RPMI8226 (cell line): ENCODE measurements at regions not wholly inside any gene's neighbourhood (a gene's known extent, or its start where the extent isn't known, plus 50 kb on each side); places are given as distances from the start of the nearest gene placed in this dataset.
"Not testable (repeated sequence)": the region's sequence is repeated elsewhere in the genome, so short reads cannot be mapped to it uniquely, and the experiment has no call there.

Experiments used
- DNase-seq: peaks from one replicate; pipeline ENCODE4 v3.0.0-alpha.2; 2015

DNA sequence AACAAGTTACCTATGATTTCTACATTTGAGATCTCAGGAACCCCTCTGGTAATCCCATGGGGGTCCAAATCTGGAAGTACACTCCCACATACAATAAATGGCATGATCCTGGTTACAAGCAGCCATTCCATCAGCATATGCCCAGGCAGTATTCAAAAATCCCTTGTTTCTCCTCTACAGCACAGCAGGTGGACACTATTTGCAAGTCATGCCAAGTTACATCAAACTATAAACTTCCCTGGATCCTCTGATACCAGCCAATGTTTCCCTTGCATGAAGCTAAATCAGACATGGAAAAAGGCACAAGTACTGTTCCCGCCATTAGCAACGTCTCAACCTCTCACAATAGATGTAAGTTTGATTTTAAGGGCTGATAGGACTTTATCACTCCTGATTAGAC is 134.5 kb upstream of the PRSS16 start:
- DNase-seq, result no peak

DNA sequence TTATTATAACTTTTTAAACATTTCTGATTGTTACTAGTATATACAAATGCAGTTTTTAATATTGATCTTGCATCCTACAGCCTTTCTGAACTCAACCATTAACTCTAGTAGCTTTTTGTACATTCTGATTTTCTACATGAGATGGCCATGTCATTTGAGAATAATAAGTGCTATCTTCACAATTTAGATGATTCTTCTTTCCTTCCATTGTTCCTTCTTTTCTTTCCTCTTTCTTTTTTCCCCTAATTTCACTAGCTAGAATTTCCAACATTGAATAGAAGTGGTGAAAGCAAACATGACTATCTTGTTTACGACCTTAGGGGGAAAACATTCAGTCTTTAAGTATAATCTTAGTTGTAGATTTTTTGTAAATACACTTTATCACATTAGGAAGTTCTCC is 128.2 kb upstream of the PRSS16 start:
- no peak for DNase-seq

DNA sequence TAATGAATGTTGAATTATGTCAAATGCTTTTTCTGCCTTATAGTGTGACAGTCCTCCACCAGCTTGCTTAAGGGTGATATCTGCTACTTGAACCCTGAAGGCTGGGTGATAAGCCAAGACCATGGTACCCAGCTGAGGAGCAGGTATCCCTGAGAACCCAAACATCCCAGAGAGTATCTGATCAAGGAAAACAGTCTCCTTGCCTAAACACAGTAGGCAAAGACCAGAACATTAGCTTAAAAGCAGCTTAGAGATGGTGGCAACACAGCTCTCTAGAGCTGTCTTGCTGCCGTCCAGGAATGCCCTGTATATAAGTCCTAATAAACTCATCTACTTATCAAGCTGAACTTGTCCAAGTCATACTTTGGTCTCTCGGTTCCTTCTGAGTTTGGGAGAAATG is 127.7 kb upstream of the PRSS16 start:
- DNase-seq, result no peak

DNA sequence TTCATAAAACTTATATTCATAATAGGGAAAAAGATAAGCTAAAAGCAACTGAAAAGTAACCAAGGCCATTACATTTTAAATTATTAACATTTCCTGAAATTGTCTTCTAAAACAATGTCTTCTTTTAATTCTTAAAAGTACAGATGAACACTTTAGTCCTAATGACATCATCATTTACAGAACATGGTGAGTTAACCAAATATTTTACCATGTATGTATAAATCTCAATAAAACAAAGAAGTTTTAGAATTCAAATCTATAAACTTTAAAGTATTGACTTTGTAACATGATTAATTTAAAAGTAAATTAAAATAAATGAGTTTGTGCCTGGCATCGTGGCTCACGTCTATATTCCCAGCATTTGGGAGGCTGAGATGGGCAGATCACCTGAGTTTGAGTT is 125.9 kb upstream of the PRSS16 start:
- DNase-seq, result no peak

DNA sequence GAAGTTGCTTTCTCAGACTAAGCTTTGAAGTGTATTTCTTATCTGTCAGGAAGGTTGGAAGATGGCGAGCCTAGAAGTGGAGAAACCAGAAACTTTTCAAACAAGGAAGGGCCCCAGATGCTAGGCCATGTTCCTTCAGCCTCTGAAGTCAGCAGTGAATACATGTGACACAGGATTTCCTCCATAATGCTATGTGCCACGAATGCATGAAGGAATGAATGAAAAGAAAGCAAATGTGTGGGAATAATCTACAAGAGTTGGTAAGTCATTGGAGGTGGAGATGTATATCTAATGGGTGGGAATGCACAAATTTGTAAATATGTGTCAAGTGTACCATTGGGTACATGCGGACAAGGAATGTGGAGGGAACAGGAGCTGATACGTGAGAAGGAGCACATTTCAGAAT is 123.2 kb upstream of the PRSS16 start:
- no peak for DNase-seq

DNA sequence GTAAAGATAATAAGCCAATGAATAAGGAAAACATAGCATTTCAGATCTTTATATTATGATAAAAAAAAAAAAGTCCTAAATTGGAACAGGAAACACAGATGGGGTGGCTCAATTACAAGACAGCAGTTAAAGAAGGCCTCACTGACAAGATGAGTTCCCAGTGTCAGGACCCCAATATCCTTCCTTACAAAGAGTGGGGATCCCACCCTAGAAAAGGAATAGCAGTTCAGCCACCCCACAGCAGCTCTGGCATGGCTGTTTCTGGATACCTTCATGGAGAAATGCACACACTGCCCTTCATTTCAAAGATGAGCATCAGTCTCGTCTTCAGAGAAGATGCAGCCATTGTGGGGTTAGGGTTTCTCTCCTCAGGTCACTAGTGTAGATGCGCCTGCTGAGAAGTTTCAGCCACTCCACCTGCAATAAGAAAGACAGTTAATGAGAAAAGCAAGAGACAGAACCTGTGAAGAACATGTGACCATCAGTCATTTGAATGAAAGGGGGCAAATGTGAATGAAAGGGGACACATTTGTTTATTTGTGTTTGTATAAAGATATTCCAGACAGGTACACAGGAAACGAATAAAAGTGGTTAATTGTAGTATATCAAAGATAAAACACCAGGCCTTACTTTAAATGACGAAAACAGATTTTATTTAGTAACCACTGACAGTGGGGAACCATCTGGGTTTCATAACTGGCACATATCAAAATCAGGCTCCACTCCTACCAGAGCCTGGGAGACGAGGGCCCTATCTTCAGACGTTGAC is 121.3 kb upstream of the PRSS16 start:
- DNase-seq, result no peak

DNA sequence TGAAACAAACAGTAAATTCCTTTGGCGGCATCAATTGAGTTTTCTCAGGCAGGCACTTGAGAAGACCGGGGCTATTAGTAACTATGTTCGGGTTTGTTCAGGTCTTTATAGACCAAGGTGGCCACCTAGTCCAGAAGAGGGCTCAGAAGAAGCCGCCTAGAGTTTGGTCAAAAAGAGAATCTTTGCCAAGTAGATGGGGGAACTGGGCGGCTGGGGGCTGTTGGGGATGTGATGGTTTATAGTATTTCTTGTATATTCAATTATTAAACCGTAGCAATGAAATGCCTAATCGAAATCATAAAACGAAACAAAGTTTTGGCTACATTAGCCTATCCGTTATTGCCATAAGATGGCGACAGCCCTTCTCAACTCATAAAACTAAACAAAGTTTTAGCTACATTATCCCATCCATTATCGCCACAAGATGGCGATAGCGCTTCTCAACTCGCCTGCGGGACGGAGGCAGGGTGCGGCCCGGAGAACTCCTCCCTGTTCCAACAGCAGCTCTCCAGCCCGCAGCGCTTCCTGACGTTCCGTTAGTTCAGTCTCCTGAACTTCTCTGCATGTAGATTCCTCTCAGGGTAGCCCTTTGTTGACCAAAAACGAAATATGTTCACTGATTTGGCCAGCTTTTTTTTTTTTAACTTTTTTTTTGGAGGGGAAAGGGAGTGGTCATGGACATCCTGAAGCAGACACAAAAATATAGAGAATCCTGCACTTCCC is 120.5 kb upstream of the PRSS16 start:
- DNase-seq, result peak; percentile 95

DNA sequence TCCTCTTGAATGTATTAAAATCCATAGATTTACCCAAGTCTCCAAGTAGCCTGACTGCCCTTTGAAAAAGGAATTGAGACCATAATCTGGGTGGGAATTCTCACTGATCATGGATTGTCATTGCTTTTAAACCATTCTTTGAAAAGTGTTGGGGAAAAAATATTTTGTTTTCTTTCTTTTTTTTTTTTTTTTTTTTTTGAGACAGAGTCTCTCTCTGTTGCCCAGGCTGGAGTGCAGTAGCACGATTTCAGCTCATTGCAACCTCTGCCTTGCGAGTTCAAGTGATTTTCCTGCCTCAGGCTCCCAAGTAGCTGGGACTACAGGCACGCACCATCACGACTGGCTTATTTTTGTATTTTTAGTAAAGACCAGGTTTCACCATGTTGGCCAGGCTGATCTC is 119.6 kb upstream of the PRSS16 start:
- not testable (repeated sequence) for DNase-seq

DNA sequence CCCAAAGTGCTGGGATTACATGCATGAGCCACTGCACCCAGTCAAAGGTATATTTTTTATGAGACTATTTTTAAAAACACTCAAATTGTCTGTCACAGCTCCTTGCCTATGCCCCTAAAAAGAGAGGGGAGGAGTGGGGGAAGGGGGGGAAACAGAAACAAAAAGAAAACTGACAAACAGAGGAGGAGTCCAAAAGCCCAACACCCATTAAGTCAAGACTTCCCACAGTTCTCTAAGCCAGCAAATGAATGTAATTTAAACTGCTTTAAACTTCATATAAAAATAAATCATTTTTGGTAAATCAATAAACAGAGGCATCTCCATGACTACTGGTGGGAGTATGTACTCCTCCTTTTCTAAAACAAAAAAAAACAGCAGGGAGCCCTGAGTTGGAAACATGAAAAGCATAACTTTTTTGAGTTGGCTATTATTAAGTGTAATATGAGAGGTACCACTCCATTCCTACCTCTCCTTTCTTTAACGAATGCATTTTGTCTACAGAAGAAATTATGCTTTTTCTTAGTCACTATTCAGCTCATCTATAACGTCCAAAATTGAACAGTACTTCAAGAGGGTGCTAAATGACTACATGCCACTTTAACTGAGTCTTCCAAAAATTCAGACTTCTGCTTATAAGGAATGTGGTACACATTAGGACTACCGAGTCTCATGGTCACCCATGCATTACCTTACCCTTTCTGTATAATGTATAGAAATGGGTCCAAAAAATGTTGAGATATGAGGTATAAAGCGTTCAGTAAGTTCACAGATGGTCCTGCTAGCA is 119.0 kb upstream of the PRSS16 start:
- no peak for DNase-seq

DNA sequence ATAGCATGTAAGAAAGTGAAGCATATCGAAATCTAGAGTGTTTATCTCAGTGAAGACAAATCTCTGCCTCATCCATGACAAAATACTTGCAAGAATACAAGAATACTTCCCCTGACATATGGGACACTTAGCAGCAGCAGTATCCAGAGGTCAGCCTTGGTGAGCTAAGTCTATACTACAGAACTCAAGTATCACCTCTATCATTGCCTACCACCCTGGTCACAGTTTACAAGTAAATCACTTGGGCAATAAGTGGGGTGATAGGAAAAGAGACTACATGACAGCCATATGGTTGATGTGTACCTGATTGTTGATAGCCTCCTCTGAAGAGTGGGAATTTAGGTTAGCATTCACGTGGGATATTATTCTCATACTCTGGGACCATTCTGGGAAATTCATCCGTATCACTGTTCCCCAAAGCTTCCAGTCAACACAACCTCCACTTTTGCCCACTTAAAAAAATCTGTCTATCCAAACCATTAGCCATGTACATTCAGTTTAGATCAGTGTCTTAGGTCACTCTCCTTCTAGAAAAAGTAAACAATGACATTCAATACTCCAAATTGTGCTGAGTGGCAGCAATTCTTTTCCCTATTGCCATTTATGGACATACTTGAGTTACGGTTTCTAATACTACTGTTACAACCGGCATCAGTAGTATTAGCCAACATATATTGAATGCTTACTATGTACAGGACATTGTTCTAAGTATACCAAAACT is 118.2 kb upstream of the PRSS16 start:
- no peak for DNase-seq

DNA sequence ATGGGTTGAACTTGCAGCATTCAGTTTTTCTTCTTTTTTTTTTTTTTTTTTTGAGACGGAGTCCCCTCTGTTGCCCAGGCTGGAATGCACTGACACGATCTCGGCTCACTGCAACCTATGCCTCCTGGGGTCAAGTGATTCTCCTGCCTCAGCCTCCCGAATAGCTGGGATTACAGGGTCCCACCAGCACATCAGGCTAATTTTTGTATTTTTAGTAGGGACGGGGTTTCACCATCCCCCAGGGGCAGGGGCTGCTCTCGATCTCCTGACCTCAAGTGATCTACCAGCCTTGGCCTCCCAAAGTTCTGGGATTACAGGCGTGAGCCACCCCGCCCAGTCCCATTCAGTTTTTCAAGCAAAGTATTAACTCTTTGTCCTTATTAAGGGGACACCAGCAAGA is 117.6 kb upstream of the PRSS16 start:
- DNase-seq, result no peak

DNA sequence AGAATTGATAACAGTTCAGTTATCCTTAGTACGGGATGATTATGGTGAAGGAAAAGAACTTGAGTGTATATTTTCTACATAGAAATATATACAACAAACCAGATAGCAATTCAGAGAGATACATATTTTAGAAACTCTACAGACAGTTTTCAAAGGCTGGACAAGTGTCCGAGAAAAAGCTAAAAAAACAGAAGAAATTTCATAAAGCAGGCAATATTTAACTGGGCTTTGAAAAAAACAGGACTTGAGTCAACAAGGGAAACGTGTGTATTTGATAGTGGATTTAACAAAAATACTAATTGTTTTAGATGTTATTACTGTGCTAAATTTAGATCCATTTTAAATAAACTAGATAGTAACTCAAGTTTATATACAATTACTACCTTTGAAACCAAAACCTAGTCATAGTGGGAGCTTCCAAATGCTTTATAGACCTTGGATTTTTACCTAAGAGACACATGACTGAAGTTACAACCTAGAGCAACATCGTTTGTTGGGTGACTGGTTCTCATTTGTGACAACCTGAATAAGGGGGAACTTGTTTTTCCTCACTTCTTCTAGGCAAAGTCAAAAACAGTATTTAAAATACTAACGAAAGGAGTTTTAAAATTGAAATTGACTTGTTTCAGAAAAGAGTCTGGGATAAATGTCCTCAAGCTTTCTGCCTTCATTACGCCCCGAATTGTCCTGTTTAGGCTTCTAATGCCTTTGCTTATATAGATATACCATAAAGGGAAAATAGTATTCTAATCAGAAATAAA is 116.7 kb upstream of the PRSS16 start:
- DNase-seq, result no peak

DNA sequence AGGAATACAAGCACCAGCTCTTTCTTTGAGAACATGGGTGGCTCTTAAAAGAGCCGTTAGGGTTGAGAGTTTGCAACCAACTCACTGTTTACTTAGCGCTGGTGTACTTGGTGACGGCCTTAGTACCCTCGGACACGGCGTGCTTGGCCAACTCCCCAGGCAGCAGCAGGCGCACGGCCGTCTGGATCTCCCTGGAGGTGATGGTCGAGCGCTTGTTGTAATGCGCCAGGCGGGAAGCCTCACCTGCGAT is 115.3 kb upstream of the PRSS16 start:
- DNase-seq, result not testable (repeated sequence)

DNA sequence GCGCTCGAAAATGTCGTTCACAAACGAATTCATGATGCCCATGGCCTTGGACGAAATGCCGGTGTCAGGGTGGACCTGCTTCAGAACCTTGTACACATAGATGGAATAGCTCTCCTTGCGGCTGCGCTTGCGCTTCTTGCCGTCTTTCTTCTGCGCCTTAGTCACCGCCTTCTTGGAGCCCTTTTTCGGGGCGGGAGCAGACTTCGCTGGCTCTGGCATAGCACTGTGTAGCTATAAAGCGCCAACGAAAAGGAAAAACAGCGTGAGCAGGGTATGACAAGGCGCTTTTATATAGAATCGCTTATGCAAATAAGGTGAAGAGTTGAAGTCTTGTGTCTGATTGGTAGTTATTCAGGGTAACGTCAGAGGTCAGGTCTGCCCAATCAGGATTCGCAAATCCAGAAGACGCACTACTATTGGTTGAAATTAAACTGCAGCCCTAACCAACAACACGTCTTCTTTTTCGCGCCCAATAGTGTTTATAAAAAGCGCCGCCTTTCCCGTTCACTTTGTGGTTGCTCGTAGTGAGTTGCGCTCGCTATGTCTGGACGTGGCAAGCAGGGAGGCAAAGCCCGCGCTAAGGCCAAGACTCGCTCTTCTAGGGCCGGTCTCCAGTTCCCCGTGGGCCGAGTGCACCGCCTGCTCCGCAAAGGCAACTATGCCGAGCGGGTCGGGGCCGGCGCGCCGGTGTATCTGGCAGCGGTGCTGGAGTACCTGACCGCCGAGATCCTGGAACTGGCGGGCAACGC is 114.8 kb upstream of the PRSS16 start:
- DNase-seq, result peak; percentile 98

DNA sequence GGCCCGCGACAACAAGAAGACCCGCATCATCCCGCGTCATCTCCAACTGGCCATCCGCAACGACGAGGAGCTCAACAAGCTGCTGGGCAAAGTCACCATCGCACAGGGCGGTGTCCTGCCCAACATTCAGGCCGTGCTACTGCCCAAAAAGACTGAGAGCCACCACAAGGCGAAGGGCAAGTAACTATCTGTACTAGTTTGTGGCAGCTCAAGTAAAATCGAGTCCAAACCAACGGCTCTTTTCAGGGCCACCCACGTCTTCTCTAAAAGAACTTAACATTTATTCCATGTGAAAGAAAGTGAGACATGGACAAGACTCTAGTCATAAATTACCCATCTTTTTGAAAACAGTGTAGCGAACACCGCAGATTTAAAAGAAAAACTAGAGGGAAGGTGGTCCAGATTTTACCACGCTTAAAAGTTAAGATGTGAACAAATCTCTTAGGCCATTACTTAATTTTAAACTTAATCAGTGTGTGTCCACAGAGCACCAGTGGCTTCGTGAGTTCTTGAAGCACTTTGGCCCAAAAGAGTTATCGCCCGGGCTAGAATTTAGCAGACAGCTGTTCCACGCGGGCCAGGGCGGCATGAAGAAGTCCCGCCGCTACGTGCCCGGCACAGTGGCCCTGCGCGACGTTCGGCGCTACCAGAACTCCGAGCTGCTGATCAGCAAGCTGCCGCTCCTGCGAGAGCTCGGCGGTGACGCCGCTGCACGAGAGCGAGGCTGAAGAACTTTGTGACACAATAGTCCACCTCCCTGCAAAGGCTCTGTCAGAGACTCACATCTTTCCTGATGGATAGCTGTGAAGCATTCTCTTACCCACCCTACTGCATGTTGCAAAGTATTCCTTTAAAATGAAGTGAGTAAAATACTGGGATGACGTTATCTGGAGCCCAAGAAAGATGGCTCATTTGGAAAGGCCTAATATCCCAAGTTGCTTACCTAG is 113.9 kb upstream of the PRSS16 start:
- DNase-seq, result peak; percentile 91

DNA sequence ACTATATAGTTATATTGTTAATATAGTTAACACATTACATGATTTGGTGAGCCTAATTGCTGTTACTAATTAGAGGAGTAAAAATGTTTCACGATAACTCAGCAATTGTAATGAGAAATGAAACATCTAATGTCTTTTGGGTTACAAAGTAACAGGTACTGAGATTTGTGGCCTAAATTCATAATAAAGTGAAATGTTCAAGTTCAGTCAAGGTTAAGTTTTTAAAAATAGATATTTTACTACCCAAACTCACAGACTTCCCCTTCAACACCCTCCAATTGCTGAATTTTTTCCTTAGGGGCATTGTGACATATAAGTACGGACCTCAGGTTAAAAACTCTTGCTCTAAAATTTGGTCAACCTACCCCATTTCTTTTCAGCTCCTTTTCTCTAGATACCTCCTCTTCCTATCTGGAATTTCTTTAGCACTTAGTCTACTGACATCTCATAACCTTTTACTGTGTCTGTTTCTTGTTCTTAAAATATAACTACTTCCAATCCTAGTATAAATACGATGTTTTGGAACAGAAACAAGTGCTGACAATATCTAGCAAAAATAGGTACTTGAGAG is 112.3 kb upstream of the PRSS16 start:
- DNase-seq, result no peak

DNA sequence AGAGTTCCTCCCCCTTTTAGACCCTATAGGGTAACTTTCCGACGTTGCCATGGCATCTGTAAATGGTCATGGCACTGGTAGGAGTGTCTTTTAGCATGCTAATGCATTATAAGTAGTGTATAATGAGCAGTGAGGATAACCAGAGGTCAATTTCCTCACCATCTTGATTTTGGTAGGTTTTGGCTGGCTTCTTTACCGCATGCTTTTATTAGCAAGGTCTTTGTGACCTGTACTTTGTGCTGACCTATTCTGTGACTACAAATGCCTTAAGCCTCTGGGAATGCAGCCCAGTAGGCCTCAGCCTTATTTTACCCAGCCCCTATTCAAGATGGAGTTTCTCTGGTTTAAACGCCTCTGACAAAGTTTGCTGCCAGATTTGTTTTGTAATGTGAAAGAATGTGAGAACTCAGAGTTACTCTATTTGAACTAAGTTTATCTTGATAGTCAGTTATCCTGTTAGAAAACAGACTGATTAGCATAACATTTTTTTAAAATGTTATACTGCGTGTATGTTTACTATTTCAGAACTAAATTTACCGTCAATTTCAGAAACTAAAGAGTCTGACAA is 111.3 kb upstream of the PRSS16 start:
- no peak for DNase-seq

DNA sequence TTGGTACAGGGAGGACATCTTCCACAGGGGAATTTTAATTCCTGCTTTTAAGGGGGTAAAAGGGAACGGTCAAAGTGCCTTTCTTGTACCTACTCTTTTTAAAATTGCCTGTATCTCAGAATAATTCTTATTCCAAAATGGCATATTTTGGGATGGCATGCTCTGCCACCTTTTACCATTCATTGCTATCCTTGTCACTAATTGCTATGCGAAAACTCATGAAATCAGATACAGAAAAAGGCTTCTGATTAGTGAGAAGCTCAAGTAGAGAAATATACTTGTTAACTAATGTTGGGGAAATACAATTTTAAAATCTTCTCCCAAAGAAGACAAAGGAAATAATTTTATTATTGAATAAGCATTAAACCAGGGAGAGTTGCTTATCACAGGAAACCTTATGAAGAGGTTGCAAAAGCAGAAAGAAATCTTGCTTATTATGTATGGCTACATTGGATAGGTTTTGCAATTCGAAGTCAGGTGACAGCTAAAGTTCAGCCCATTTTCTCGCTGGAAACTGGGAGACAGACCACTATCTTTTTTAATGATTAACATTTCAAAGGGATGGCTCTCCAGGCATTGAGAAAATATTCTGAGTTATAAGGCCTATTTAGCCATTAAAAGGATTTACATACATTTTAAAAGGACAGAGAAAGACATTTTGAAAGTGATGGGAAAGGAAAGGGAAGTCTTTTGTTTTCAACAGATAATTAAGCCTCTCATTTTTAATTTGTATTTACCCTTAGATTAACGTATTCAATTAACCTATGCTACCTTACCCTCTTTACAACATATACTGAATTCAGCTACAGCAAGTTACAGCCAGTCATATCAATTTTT is 110.3 kb upstream of the PRSS16 start:
- no peak for DNase-seq

DNA sequence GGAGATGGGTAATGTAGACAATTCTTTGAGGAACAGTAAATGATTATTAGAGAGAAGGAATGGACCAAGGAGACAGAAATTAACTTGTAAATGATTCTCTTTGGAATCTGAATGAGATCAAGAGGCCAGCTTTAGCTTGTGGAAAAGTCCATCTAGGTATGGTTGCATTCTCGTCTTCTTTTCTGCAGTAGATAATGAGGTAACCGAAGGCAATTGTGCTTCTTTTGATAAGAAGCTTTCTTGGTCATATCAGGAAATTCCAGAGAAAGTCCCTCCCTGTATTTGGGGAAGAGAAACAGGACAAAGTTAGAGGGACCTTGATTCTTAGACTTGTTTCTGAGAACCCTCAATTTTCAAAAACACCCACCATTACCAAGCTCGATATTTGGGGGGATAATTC is 109.1 kb upstream of the PRSS16 start:
- DNase-seq, result no peak
